Endodermal cell (in vitro differentiated cells): ENCODE measurements at regions not wholly inside any gene's neighbourhood (a gene's known extent, or its start where the extent isn't known, plus 50 kb on each side); places are given as distances from the start of the nearest gene placed in this dataset.

Experiments
- DNase-seq: peaks from one replicate; pipeline ENCODE4 v3.0.0-alpha.2; 2017
- H3K27ac ChIP-seq: 2 replicates; pipeline ENCODE4 v1.5.1; 2013; ENCODE audit warnings: mild to moderate bottlenecking, low read depth, low read length, moderate library complexity
- H3K27me3 ChIP-seq: 2 replicates; pipeline ENCODE4 v1.6.1; 2013; ENCODE audit warnings: mild to moderate bottlenecking, low read length, moderate library complexity; ENCODE audit not compliant: insufficient read depth, control insufficient read depth, poor library complexity, severe bottlenecking
- H3K36me3 ChIP-seq: 2 replicates; pipeline ENCODE4 v1.7.0; 2013; ENCODE audit warnings: mild to moderate bottlenecking, low read length, moderate library complexity; ENCODE audit not compliant: control insufficient read depth, insufficient read depth
- H3K4me1 ChIP-seq: one replicate; pipeline ENCODE4 v1.7.0; 2013; ENCODE audit warnings: low read length; ENCODE audit not compliant: control insufficient read depth, insufficient read depth
- H3K4me3 ChIP-seq: 2 replicates; pipeline ENCODE4 v1.5.1; 2013; ENCODE audit warnings: mild to moderate bottlenecking, low read length, moderate library complexity
- H3K9ac ChIP-seq: 2 replicates; pipeline ENCODE4 v1.6.1; 2013; ENCODE audit warnings: mild to moderate bottlenecking, low read length, moderate library complexity; ENCODE audit not compliant: poor library complexity, severe bottlenecking; ENCODE audit errors: extremely low read depth
- H3K9me3 ChIP-seq: 2 replicates; pipeline ENCODE4 v1.6.1; 2013; ENCODE audit warnings: mild to moderate bottlenecking, low read length, moderate library complexity; ENCODE audit not compliant: control insufficient read depth
- H3K27ac Mint-ChIP-seq: 2 replicates; pipeline ENCODE4 v1.8.0; 2020; ENCODE audit warnings: mixed read lengths
- H3K27me3 Mint-ChIP-seq: 2 replicates; pipeline ENCODE4 v1.8.0; 2021; ENCODE audit warnings: mild to moderate bottlenecking, mixed read lengths; ENCODE audit not compliant: insufficient read depth
- H3K36me3 Mint-ChIP-seq: 2 replicates; pipeline ENCODE4 v1.8.0; 2020; ENCODE audit warnings: low read depth, mixed read lengths
- H3K4me1 Mint-ChIP-seq: 2 replicates; pipeline ENCODE4 v1.8.0; 2020; ENCODE audit warnings: mixed read lengths
- H3K4me3 Mint-ChIP-seq: 2 replicates; pipeline ENCODE4 v1.8.0; 2020; ENCODE audit warnings: mild to moderate bottlenecking, moderate library complexity, mixed read lengths
- H3K9me3 Mint-ChIP-seq: 2 replicates; pipeline ENCODE4 v1.8.0; 2020; ENCODE audit warnings: mild to moderate bottlenecking, mixed read lengths
- CTCF ChIP-seq: fragments of 200-600 bp; sonication (generic); conservative IDR thresholded peaks from 2 replicates; pipeline ENCODE4 v1.5.0; 2021; ENCODE audit warnings: antibody characterized with exemption, mild to moderate bottlenecking
- WGBS, 2 experiments: methylation state at CpG; one replicate each; pipeline versions ENCODE4 v1.1.5 to v1.1.7; 2013; ENCODE audit warnings: missing lambda C conversion rate in 2 of 2, mixed read lengths in 1 of 2; ENCODE audit not compliant: insufficient coverage in 1 of 2, insufficient read length in 1 of 2; 5-methylcytosine and 5-hydroxymethylcytosine counted together

DNA sequence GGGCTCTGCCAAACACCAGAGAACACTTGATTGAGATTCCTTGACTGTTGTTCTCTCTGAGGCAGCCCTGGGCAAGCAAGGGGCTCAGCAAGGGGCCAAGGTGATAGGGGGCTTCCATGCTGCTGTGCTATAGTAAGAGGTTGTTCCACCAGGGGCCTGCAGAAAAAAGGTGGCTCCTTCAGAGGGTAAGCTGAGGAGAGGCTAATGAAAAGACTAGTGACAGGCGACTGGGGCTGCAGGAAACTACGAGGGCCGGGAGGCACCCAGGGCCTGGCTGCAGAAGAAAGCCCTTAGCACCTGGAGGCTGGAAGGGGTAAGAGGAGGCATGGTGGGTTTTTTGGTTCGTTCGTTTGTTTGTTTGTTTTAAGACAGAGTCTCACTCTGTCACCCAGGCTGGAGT, 88.0 kb upstream of the CTNNA1 start:
- H3K4me1 ChIP-seq, result no peaks in the 10 kb centered on the region
- H3K9me3 Mint-ChIP-seq, result no peaks in the 10 kb centered on the region
- no peaks in the 10 kb centered on the region for H3K36me3 Mint-ChIP-seq
- H3K36me3 ChIP-seq, result no peaks in the 10 kb centered on the region
- no peaks in the 10 kb centered on the region for H3K27me3 ChIP-seq
- no peak for DNase-seq
- no peaks in the 10 kb centered on the region for H3K27me3 Mint-ChIP-seq
- peaks cover 21% of the 10 kb centered on the region for H3K4me1 Mint-ChIP-seq
- WGBS, 2 experiments, result 92% methylated on average over 5 of the region's 5 CpGs; no CpG with 5 or more reads in 1 of the 2 experiments
- no peak overlapping the region for H3K4me3 Mint-ChIP-seq
- H3K9me3 ChIP-seq, result no peaks in the 10 kb centered on the region
- no peak overlapping the region for H3K9ac ChIP-seq
- TF ChIP-seq CTCF, result no peak
- no peak overlapping the region for H3K27ac Mint-ChIP-seq
- H3K27ac ChIP-seq, result no peak overlapping the region
- no peak overlapping the region for H3K4me3 ChIP-seq

DNA sequence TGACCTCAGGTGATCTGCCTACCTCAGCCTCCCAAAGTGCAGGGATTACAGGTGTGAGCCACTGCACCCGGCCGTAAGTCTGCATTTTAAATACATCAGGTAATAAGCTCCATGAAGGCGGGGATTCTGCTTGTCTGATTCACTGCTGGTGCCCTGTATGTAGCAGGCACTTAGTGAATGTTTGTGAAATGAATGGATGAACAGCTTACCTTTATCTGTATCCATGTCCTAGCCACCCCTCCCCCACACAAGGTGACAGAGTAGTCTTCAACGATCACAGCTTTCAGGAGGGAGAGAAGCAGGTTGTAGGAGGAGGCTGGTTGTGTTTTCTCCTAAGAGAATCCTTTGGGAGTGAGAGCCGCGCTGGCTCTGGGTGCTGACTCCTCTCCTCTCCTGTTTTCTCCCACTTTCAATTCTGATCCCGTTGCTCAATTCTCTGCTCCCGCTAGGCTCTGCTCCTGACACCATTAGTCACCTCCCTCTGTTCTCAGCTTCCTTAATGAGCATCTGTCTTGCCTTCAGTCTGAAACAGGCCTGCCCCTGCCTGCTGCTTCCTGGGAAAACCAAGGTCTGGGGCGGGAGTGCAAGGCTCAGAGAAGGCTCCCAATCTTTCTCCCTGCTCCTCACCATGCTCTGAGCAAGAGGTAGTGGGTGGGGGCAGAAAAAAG, 88.8 kb upstream of the CTNNA1 start:
- Mint-ChIP-seq H3K4me1 (peaks cover 15% of the 10 kb centered on the region), H3K36me3 (no peaks in the 10 kb centered on the region), H3K9me3 (no peaks in the 10 kb centered on the region), H3K4me3 (no peak overlapping the region), H3K27ac (peak overlapping the region; percentile 38), H3K27me3 (no peaks in the 10 kb centered on the region)
- DNase-seq, result no peak
- Histone ChIP-seq H3K9me3 (no peaks in the 10 kb centered on the region), H3K36me3 (no peaks in the 10 kb centered on the region), H3K4me1 (no peaks in the 10 kb centered on the region), H3K27me3 (no peaks in the 10 kb centered on the region), H3K27ac (no peak overlapping the region), H3K4me3 (no peak overlapping the region), H3K9ac (no peak overlapping the region)
- TF ChIP-seq CTCF, result no peak
- WGBS, 2 experiments, result 70 to 78% methylated on average over 4 to 9 of the region's 9 CpGs

DNA sequence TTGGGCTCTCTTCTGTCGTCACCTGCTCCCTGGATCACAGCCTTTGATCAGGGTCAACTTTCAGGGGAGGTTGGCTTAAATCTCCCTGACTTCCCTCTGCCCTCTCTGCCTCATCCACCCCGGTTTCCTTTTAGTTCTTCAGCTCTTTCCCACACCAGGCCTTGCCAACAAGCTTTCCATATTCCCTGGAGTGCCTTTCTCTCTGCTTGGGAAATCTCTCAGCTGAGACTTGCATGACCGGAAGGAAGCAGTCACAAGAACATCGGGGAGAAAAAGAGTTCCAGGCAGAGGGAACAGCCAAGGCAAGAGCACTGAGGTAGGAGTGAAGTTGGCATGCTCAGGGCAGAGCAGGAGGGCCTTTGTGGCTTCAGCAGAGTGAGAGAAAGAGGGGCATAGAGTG, 88.4 kb upstream of the HSPA9 start:
- Histone ChIP-seq H3K4me3 (no peak overlapping the region), H3K9me3 (no peaks in the 10 kb centered on the region), H3K36me3 (no peaks in the 10 kb centered on the region), H3K4me1 (no peaks in the 10 kb centered on the region), H3K9ac (no peak overlapping the region), H3K27me3 (no peaks in the 10 kb centered on the region), H3K27ac (no peak overlapping the region)
- no peak for DNase-seq
- WGBS, 2 experiments, result 77 to 83% methylated on average over 4 of the region's 4 CpGs
- no peaks in the 10 kb centered on the region for H3K27me3 Mint-ChIP-seq
- no peaks in the 10 kb centered on the region for H3K36me3 Mint-ChIP-seq
- TF ChIP-seq CTCF, result no peak
- no peak overlapping the region for H3K27ac Mint-ChIP-seq
- no peak overlapping the region for H3K4me3 Mint-ChIP-seq
- no peaks in the 10 kb centered on the region for H3K9me3 Mint-ChIP-seq
- peaks cover 15% of the 10 kb centered on the region for H3K4me1 Mint-ChIP-seq
